ENCODE measurements at regions not wholly inside any gene's neighbourhood (a gene's known extent, or its start where the extent isn't known, plus 50 kb on each side); places are given as distances from the start of the nearest gene placed in this dataset.
A peak's percentile ranks its signal among the peaks of the same experiment; 100 is the strongest.

GRCh38 chr5:158487664-158488063 is 612.1 kb downstream of the EBF1 start:
- Histone ChIP-seq H3K27me3 (ENCODE audit: control insufficient read depth, insufficient read depth, low read length) (no peaks in the 10 kb centered on the region), H3K36me3 (ENCODE audit: control insufficient read depth, insufficient read depth, low read length) (no peaks in the 10 kb centered on the region), H3K4me1 (ENCODE audit: control insufficient read depth, insufficient read depth, low read length) (peaks cover 44% of the 10 kb centered on the region), H3K9me3 (replicated peaks; ENCODE audit: control insufficient read depth, low read depth, low read length) (no peaks in the 10 kb centered on the region), H3K4me3 (ENCODE audit: low read length) (no peak overlapping the region), H3K27ac (ENCODE audit: low read length) (peak overlapping the region; percentile 52)
- no peak for DNase-seq
- no CpG with 5 or more reads among the region's 1 CpG for WGBS (ENCODE audit: insufficient coverage)

- WGBS (ENCODE audit: insufficient coverage) = no CpG with 5 or more reads among the region's 1 CpG
- peak overlapping the region; percentile 52 for H3K27ac ChIP-seq (ENCODE audit: low read length)
- DNase-seq = no peak
- H3K27me3 ChIP-seq (ENCODE audit: control insufficient read depth, insufficient read depth, low read length) = no peaks in the 10 kb centered on the region
- H3K36me3 ChIP-seq (ENCODE audit: control insufficient read depth, insufficient read depth, low read length) = no peaks in the 10 kb centered on the region
- peaks cover 43% of the 10 kb centered on the region for H3K4me1 ChIP-seq (ENCODE audit: control insufficient read depth, insufficient read depth, low read length)
- H3K9me3 ChIP-seq (replicated peaks; ENCODE audit: control insufficient read depth, low read depth, low read length) = no peaks in the 10 kb centered on the region
- H3K4me3 ChIP-seq (ENCODE audit: low read length) = no peak overlapping the region
Measured at GRCh38 chr5:158487156-158487555, 612.6 kb downstream of the EBF1 start.

- Histone ChIP-seq H3K36me3 (ENCODE audit: control insufficient read depth, insufficient read depth, low read length) (no peaks in the 10 kb centered on the region), H3K4me3 (ENCODE audit: low read length) (no peak overlapping the region), H3K27me3 (ENCODE audit: control insufficient read depth, insufficient read depth, low read length) (no peaks in the 10 kb centered on the region), H3K27ac (ENCODE audit: low read length) (peak overlapping the region; percentile 7), H3K9me3 (replicated peaks; ENCODE audit: control insufficient read depth, low read depth, low read length) (no peaks in the 10 kb centered on the region), H3K4me1 (ENCODE audit: control insufficient read depth, insufficient read depth, low read length) (peaks cover 43% of the 10 kb centered on the region)
- no peak for DNase-seq
- WGBS (ENCODE audit: insufficient coverage) = 33% methylated on average over 1 of the region's 3 CpGs
Measured at GRCh38 chr5:158486566-158486965, 613.1 kb downstream of the EBF1 start.

- 50% methylated on average over 1 of the region's 6 CpGs for WGBS (ENCODE audit: insufficient coverage)
- Histone ChIP-seq H3K4me3 (ENCODE audit: low read length) (no peak overlapping the region), H3K27ac (ENCODE audit: low read length) (peak overlapping the region; percentile 92), H3K4me1 (ENCODE audit: control insufficient read depth, insufficient read depth, low read length) (peaks cover 43% of the 10 kb centered on the region), H3K27me3 (ENCODE audit: control insufficient read depth, insufficient read depth, low read length) (no peaks in the 10 kb centered on the region), H3K36me3 (ENCODE audit: control insufficient read depth, insufficient read depth, low read length) (no peaks in the 10 kb centered on the region), H3K9me3 (replicated peaks; ENCODE audit: control insufficient read depth, low read depth, low read length) (no peaks in the 10 kb centered on the region)
- peak; percentile 96 for DNase-seq
Measured at GRCh38 chr5:158485604-158486081, 614.1 kb downstream of the EBF1 start.

- Histone ChIP-seq H3K4me3 (ENCODE audit: low read length) (no peak overlapping the region), H3K4me1 (ENCODE audit: control insufficient read depth, insufficient read depth, low read length) (peaks cover 43% of the 10 kb centered on the region), H3K27ac (ENCODE audit: low read length) (peak overlapping the region; percentile 92), H3K36me3 (ENCODE audit: control insufficient read depth, insufficient read depth, low read length) (no peaks in the 10 kb centered on the region), H3K27me3 (ENCODE audit: control insufficient read depth, insufficient read depth, low read length) (no peaks in the 10 kb centered on the region), H3K9me3 (replicated peaks; ENCODE audit: control insufficient read depth, low read depth, low read length) (no peaks in the 10 kb centered on the region)
- WGBS (ENCODE audit: insufficient coverage) = 35% methylated on average over 4 of the region's 10 CpGs
- peak; percentile 82 for DNase-seq
Measured at GRCh38 chr5:158485047-158485446, 614.7 kb downstream of the EBF1 start.

GRCh38 chr5:158484150-158484549 is 615.6 kb downstream of the EBF1 start:
- Histone ChIP-seq H3K36me3 (ENCODE audit: control insufficient read depth, insufficient read depth, low read length) (no peaks in the 10 kb centered on the region), H3K4me3 (ENCODE audit: low read length) (no peak overlapping the region), H3K4me1 (ENCODE audit: control insufficient read depth, insufficient read depth, low read length) (peaks cover 40% of the 10 kb centered on the region), H3K27ac (ENCODE audit: low read length) (peak overlapping the region; percentile 92), H3K27me3 (ENCODE audit: control insufficient read depth, insufficient read depth, low read length) (no peaks in the 10 kb centered on the region), H3K9me3 (replicated peaks; ENCODE audit: control insufficient read depth, low read depth, low read length) (no peaks in the 10 kb centered on the region)
- WGBS (ENCODE audit: insufficient coverage) = no CpG with 5 or more reads among the region's 1 CpG
- peak; percentile 85 for DNase-seq

- Histone ChIP-seq H3K4me1 (ENCODE audit: control insufficient read depth, insufficient read depth, low read length) (peaks cover 36% of the 10 kb centered on the region), H3K9me3 (replicated peaks; ENCODE audit: control insufficient read depth, low read depth, low read length) (no peaks in the 10 kb centered on the region), H3K27me3 (ENCODE audit: control insufficient read depth, insufficient read depth, low read length) (no peaks in the 10 kb centered on the region), H3K27ac (ENCODE audit: low read length) (peak overlapping the region; percentile 92), H3K4me3 (ENCODE audit: low read length) (no peak overlapping the region), H3K36me3 (ENCODE audit: control insufficient read depth, insufficient read depth, low read length) (no peaks in the 10 kb centered on the region)
- DNase-seq = peak; percentile 78
- WGBS (ENCODE audit: insufficient coverage) = 30% methylated on average over 2 of the region's 6 CpGs
Measured at GRCh38 chr5:158483281-158483860, 616.3 kb downstream of the EBF1 start.

- WGBS (ENCODE audit: insufficient coverage) = 83% methylated on average over 1 of the region's 2 CpGs
- Histone ChIP-seq H3K4me3 (ENCODE audit: low read length) (no peak overlapping the region), H3K27ac (ENCODE audit: low read length) (peak overlapping the region; percentile 92), H3K36me3 (ENCODE audit: control insufficient read depth, insufficient read depth, low read length) (no peaks in the 10 kb centered on the region), H3K27me3 (ENCODE audit: control insufficient read depth, insufficient read depth, low read length) (no peaks in the 10 kb centered on the region), H3K9me3 (replicated peaks; ENCODE audit: control insufficient read depth, low read depth, low read length) (no peaks in the 10 kb centered on the region), H3K4me1 (ENCODE audit: control insufficient read depth, insufficient read depth, low read length) (peaks cover 32% of the 10 kb centered on the region)
- DNase-seq = no peak
Measured at GRCh38 chr5:158482125-158482524, 617.6 kb downstream of the EBF1 start.

- WGBS (ENCODE audit: insufficient coverage) = 75% methylated on average over 2 of the region's 6 CpGs
- no peak overlapping the region for H3K4me3 ChIP-seq (ENCODE audit: low read length)
Measured at GRCh38 chr5:158478139-158478538, 619.2 kb upstream of the CLINT1 start.

GRCh38 chr5:158477214-158477613 is 618.3 kb upstream of the CLINT1 start:
- H3K9me3 ChIP-seq (replicated peaks; ENCODE audit: control insufficient read depth, low read depth, low read length) = no peaks in the 10 kb centered on the region
- 100% methylated on average over 1 of the region's 3 CpGs for WGBS (ENCODE audit: insufficient coverage)
- H3K4me1 ChIP-seq (ENCODE audit: control insufficient read depth, insufficient read depth, low read length) = peaks cover 11% of the 10 kb centered on the region
- no peak for DNase-seq
- no peaks in the 10 kb centered on the region for H3K36me3 ChIP-seq (ENCODE audit: control insufficient read depth, insufficient read depth, low read length)
- no peak overlapping the region for H3K4me3 ChIP-seq (ENCODE audit: low read length)
- H3K27me3 ChIP-seq (ENCODE audit: control insufficient read depth, insufficient read depth, low read length) = no peaks in the 10 kb centered on the region
- H3K27ac ChIP-seq (ENCODE audit: low read length) = no peak overlapping the region

More at GRCh38 chr5:158478139-158478538, 619.2 kb upstream of the CLINT1 start:
- Histone ChIP-seq H3K27me3 (ENCODE audit: control insufficient read depth, insufficient read depth, low read length) (no peaks in the 10 kb centered on the region), H3K27ac (ENCODE audit: low read length) (no peak overlapping the region), H3K36me3 (ENCODE audit: control insufficient read depth, insufficient read depth, low read length) (no peaks in the 10 kb centered on the region), H3K9me3 (replicated peaks; ENCODE audit: control insufficient read depth, low read depth, low read length) (no peaks in the 10 kb centered on the region), H3K4me1 (ENCODE audit: control insufficient read depth, insufficient read depth, low read length) (peaks cover 14% of the 10 kb centered on the region)
- no peak for DNase-seq

Data from muscle of leg (tissue), 3 donors.